Calu3 (cell line): ENCODE measurements at regions not wholly inside any gene's neighbourhood (a gene's known extent, or its start where the extent isn't known, plus 50 kb on each side); places are given as distances from the start of the nearest gene placed in this dataset.
"Not testable (repeated sequence)": the region's sequence is repeated elsewhere in the genome, so short reads cannot be mapped to it uniquely, and the experiment has no call there.

Experiments
- BruUV-seq: library from RNA; stranded (reverse); fragments of 400-500 nt; replicated peaks from 2 replicates; lab custom pipeline; 2021; lab: Mats Ljungman, UMichigan
- CTCF ChIA-PET: fragments of 300-600 bp; sonication (Branson Sonifier 250); formaldehyde crosslinking; loops from one replicate; lab custom pipeline; 2022; ENCODE audit warnings: antibody characterized with exemption; lab: Charles Lee
- DNase-seq: peaks from one replicate; pipeline ENCODE4 v3.0.0; 2022
- H3K27ac Mint-ChIP-seq: one replicate; pipeline ENCODE4 v1.8.0; 2022; ENCODE audit warnings: mixed read lengths; ENCODE audit not compliant: unreplicated experiment
- H3K27me3 Mint-ChIP-seq: one replicate; pipeline ENCODE4 v1.8.0; 2022; ENCODE audit warnings: mixed read lengths; ENCODE audit not compliant: unreplicated experiment
- H3K36me3 Mint-ChIP-seq: one replicate; pipeline ENCODE4 v1.8.0; 2022; ENCODE audit warnings: mild to moderate bottlenecking, moderate library complexity, mixed read lengths; ENCODE audit not compliant: insufficient read depth, unreplicated experiment
- H3K4me1 Mint-ChIP-seq: one replicate; pipeline ENCODE4 v1.8.0; 2022; ENCODE audit warnings: mild to moderate bottlenecking, low read depth, mixed read lengths; ENCODE audit not compliant: unreplicated experiment
- H3K4me3 Mint-ChIP-seq: one replicate; pipeline ENCODE4 v1.8.0; 2022; ENCODE audit warnings: mild to moderate bottlenecking, low read depth, moderate library complexity, mixed read lengths; ENCODE audit not compliant: unreplicated experiment
- H3K9me3 Mint-ChIP-seq: one replicate; pipeline ENCODE4 v1.8.0; 2022; ENCODE audit warnings: low read depth, mixed read lengths; ENCODE audit not compliant: unreplicated experiment
- intact Hi-C: fragments of 100-400 bp; cut with micrococcal nuclease; formaldehyde crosslinking; loops from one replicate; pipeline ENCODE4 v1.10.0; 2022; ENCODE audit not compliant: unreplicated experiment
- TF ChIP-seq, protein P1 (sequence below): fragments of 200-600 bp; IDR thresholded peaks from one replicate; pipeline ENCODE4 v1.8.0; 2022; ENCODE audit warnings: antibody characterized with exemption; ENCODE audit not compliant: unreplicated experiment

DNA sequence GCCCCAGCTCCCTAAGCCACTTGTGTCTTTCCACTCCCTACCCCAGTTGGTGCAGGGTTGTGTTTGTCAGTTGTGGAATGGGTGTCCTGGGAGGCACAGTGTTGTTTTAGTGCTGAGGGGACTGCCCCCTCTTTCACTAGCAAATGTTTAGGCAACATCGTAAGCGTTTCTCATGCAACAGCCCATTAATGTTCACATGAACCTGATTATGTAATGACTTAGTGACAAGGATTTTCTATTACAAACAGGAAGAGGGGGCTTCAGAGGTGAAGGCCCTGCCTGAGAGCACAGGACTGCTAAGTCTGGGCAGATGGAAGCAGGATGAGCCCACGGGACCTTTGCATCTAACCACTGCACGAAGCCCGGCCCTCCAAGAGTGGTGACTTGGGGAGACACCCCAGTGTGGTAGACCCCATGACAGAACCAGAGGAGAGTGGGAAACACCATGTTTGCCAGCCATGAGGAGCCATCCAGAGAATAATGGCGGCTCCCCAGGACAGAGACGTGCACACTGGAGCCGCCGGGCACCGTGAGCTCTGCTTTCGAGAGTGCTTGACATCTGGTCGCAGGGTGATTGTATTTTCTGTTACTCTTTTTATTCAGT is 339.7 kb downstream of the THBS2 start:
- H3K9me3 Mint-ChIP-seq = peaks cover 9% of the 10 kb centered on the region
- TF ChIP-seq, protein P1, sequence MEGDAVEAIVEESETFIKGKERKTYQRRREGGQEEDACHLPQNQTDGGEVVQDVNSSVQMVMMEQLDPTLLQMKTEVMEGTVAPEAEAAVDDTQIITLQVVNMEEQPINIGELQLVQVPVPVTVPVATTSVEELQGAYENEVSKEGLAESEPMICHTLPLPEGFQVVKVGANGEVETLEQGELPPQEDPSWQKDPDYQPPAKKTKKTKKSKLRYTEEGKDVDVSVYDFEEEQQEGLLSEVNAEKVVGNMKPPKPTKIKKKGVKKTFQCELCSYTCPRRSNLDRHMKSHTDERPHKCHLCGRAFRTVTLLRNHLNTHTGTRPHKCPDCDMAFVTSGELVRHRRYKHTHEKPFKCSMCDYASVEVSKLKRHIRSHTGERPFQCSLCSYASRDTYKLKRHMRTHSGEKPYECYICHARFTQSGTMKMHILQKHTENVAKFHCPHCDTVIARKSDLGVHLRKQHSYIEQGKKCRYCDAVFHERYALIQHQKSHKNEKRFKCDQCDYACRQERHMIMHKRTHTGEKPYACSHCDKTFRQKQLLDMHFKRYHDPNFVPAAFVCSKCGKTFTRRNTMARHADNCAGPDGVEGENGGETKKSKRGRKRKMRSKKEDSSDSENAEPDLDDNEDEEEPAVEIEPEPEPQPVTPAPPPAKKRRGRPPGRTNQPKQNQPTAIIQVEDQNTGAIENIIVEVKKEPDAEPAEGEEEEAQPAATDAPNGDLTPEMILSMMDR = no peak
- peaks cover 5% of the 10 kb centered on the region for H3K36me3 Mint-ChIP-seq
- DNase-seq = no peak
- intact Hi-C loops = no loop called here
- H3K4me3 Mint-ChIP-seq = no peak overlapping the region
- H3K4me1 Mint-ChIP-seq = peaks cover 10% of the 10 kb centered on the region
- no TSS peak for BruUV-seq
- no peak overlapping the region for H3K27ac Mint-ChIP-seq
- no peaks in the 10 kb centered on the region for H3K27me3 Mint-ChIP-seq
- CTCF ChIA-PET = no interaction called here

DNA sequence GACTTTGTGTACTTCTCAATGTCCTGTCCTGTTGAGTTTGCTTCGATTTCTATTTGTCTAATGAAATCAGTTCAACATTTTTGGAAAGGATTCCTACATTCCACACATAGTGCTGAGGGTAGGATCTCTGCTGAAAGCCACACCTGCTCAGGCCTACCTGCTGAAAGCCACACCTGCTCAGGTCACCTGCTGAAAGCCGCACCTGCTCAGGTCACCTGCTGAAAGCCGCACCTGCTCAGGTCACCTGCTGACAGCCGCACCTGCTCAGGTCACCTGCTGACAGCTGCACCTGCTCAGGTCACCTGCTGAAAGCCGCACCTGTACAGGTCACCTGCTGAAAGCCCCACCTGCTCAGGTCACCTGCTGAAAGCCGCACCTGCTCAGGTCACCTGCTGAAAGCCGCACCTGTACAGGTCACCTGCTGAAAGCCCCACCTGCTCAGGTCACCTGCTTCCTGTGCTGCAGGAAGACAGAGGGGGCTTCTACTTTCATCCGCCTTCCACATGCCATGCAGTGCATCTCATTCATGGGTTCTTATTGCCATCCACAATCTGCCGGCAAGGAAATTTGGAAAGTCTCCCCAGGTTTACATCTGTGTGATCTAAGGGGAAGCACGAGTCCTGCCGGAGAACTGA is 340.3 kb downstream of the THBS2 start:
- CTCF ChIA-PET, BruUV-seq, H3K4me1 Mint-ChIP-seq, H3K36me3 Mint-ChIP-seq, intact Hi-C loops, H3K9me3 Mint-ChIP-seq, DNase-seq, H3K27me3 Mint-ChIP-seq, H3K27ac Mint-ChIP-seq, H3K4me3 Mint-ChIP-seq: not testable (repeated sequence)

DNA sequence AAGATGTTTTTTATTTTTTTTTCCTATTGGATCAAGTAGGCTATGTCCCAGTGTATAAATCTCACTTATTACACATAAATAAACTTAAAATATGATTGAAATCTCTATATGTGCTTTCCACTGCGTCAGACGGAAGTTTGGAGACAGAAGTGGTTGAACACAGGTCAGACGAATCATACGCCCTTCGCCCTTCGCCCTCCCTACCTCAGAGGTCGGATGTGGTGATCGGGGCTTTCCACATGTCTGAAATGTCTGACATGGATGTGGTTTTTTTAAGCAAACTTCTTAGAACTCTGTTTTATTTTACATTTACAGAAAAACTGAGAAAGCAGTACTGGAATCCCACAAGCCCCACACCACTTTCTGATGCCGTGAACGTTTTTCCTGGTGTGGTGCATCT is 344.4 kb downstream of the THBS2 start:
- no TSS peak for BruUV-seq
- H3K36me3 Mint-ChIP-seq = peaks cover 5% of the 10 kb centered on the region
- peaks cover 10% of the 10 kb centered on the region for H3K4me1 Mint-ChIP-seq
- intact Hi-C loops = no loop called here
- H3K27me3 Mint-ChIP-seq = no peaks in the 10 kb centered on the region
- H3K4me3 Mint-ChIP-seq = no peak overlapping the region
- TF ChIP-seq, protein P1 = no peak
- H3K27ac Mint-ChIP-seq = no peak overlapping the region
- CTCF ChIA-PET = no interaction called here
- peaks cover 12% of the 10 kb centered on the region for H3K9me3 Mint-ChIP-seq
- no peak for DNase-seq

DNA sequence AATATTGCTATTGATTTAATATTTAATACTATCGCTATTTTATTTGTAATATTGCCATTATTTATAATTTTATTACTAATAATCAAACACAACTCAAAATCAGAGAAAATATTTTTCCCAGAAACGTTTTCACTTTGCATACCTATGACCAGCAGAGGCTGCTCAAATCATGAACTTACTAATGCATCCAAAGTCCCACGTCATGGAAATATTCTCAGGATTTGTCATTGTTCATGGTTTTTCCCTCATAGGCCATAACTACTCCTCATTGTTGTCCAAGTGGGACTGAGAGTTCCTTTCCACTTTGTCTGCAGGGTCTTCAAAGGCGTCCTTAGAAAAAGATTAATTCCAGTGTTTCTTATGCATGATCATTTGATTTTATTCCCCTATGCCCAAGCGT is 344.8 kb downstream of the THBS2 start:
- intact Hi-C loops = no loop called here
- BruUV-seq = no TSS peak
- no peak overlapping the region for H3K27ac Mint-ChIP-seq
- TF ChIP-seq, protein P1 = no peak
- H3K27me3 Mint-ChIP-seq = no peaks in the 10 kb centered on the region
- CTCF ChIA-PET = no interaction called here
- H3K9me3 Mint-ChIP-seq = peaks cover 12% of the 10 kb centered on the region
- no peak for DNase-seq
- H3K4me1 Mint-ChIP-seq = peaks cover 10% of the 10 kb centered on the region
- H3K4me3 Mint-ChIP-seq = no peak overlapping the region
- H3K36me3 Mint-ChIP-seq = peaks cover 5% of the 10 kb centered on the region

DNA sequence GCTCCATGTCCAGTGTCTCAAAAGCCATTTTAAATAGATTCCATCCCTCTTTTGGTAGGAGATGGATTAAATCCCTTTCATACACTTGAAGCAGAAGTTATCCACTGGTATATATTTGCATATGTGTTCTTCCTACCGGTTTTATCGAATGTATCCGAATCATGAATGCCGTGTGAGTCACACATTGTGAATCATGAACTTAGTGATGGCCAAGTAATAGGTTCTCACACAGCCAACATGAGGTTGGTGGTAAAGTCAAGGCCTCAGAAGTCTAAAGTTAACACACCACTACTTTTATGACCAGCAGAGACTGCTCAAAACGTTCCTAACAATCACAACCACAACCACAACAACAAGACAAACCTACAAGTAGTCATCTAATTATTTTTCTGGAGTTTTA is 345.5 kb downstream of the THBS2 start:
- DNase-seq = no peak
- H3K9me3 Mint-ChIP-seq = peaks cover 12% of the 10 kb centered on the region
- TF ChIP-seq, protein P1 = no peak
- H3K36me3 Mint-ChIP-seq = peaks cover 5% of the 10 kb centered on the region
- BruUV-seq = no TSS peak
- CTCF ChIA-PET = no interaction called here
- H3K4me3 Mint-ChIP-seq = no peak overlapping the region
- H3K4me1 Mint-ChIP-seq = peaks cover 9% of the 10 kb centered on the region
- no peaks in the 10 kb centered on the region for H3K27me3 Mint-ChIP-seq
- intact Hi-C loops = no loop called here
- no peak overlapping the region for H3K27ac Mint-ChIP-seq
